HEK293 (cell line): ENCODE measurements at regions not wholly inside any gene's neighbourhood (a gene's known extent, or its start where the extent isn't known, plus 50 kb on each side); places are given as distances from the start of the nearest gene placed in this dataset.

Source experiments
- CTCF ChIA-PET: fragments of 350-600 bp; formaldehyde crosslinking; extraction: SDS; loops from one replicate; lab custom pipeline; 2021; ENCODE audit warnings: antibody characterized with exemption; lab: Yijun Ruan, JAX
- POLR2A ChIA-PET: fragments of 300-600 bp; formaldehyde crosslinking; extraction: SDS; loops from one replicate; lab custom pipeline; 2020; ENCODE audit warnings: antibody characterized with exemption, inconsistent platforms; lab: Yijun Ruan, JAX
- H3K27ac ChIP-seq: fragments of 200-500 bp; sonication (Bioruptor generic); 2 replicates; pipeline ENCODE4 v1.5.1; 2014; ENCODE audit warnings: low read depth, low read length, control low read depth, inconsistent platforms; ENCODE audit errors: extremely low read depth
- H3K36me3 ChIP-seq, 2 experiments: fragments of 200-500 bp in 1 of 2; sonication (Bioruptor generic) in 1 of 2; 1 replicate in 1 of 2; 2 replicates in 1 of 2; pipeline ENCODE4 v1.5.1; 2014 to 2017; ENCODE audit warnings: inconsistent platforms in 2 of 2, low read length in 2 of 2; ENCODE audit not compliant: control insufficient read depth in 2 of 2, insufficient read depth in 1 of 2
- H3K4me1 ChIP-seq: fragments of 200-500 bp; sonication (Bioruptor generic); 2 replicates; pipeline ENCODE4 v1.5.1; 2014; ENCODE audit warnings: mild to moderate bottlenecking, low read length, inconsistent platforms; ENCODE audit not compliant: control insufficient read depth, insufficient read depth
- H3K4me3 ChIP-seq: 2 replicates; pipeline ENCODE4 v1.5.1; 2011; ENCODE audit warnings: low read depth, mild to moderate bottlenecking, control low read depth, low read length, moderate library complexity
- H3K9me3 ChIP-seq: fragments of 200-500 bp; sonication (Bioruptor generic); 2 replicates; pipeline ENCODE4 v1.5.1; 2014; ENCODE audit warnings: low read depth, low read length, inconsistent platforms; ENCODE audit not compliant: control insufficient read depth, insufficient read depth
- HIC1 ChIP-seq: fragments of 450-650 bp; formaldehyde crosslinking; IDR thresholded peaks from 2 replicates; pipeline ENCODE4 v1.5.1; 2016; ENCODE audit warnings: missing biosample characterization, missing genetic modification characterization
- INSM2 ChIP-seq: fragments of 450-650 bp; formaldehyde crosslinking; IDR thresholded peaks from 2 replicates; pipeline ENCODE4 v1.5.1; 2016; ENCODE audit warnings: missing biosample characterization, missing genetic modification characterization
- REST ChIP-seq: fragments of 450-650 bp; formaldehyde crosslinking; IDR thresholded peaks from 2 replicates; pipeline ENCODE4 v1.5.1; 2016; ENCODE audit warnings: missing biosample characterization, missing genetic modification characterization
- SCRT1 ChIP-seq: fragments of 450-650 bp; formaldehyde crosslinking; IDR thresholded peaks from 2 replicates; pipeline ENCODE4 v1.5.1; 2016; ENCODE audit warnings: missing biosample characterization, missing genetic modification characterization, borderline replicate concordance
- ZBTB11 ChIP-seq: fragments of 450-650 bp; formaldehyde crosslinking; conservative IDR thresholded peaks from 2 replicates; pipeline ENCODE4 v1.5.1; 2016; ENCODE audit warnings: low read depth, missing biosample characterization, missing genetic modification characterization
- ZBTB26 ChIP-seq: fragments of 450-650 bp; formaldehyde crosslinking; optimal IDR thresholded peaks from 2 replicates; pipeline ENCODE3; 2016; ENCODE audit warnings: missing biosample characterization, mild to moderate bottlenecking, missing genetic modification characterization
- ZBTB8A ChIP-seq: fragments of 450-650 bp; formaldehyde crosslinking; IDR thresholded peaks from 2 replicates; pipeline ENCODE4 v1.5.1; 2016; ENCODE audit warnings: missing biosample characterization, missing genetic modification characterization
- ZNF140 ChIP-seq: fragments of 450-650 bp; formaldehyde crosslinking; IDR thresholded peaks from 2 replicates; pipeline ENCODE4 v1.5.1; 2016; ENCODE audit warnings: missing biosample characterization, missing genetic modification characterization
- ZNF221 ChIP-seq: fragments of 450-650 bp; formaldehyde crosslinking; IDR thresholded peaks from 2 replicates; pipeline ENCODE4 v1.5.1; 2017; ENCODE audit warnings: missing biosample characterization, missing genetic modification characterization, borderline replicate concordance
- ZNF239 ChIP-seq: fragments of 450-650 bp; formaldehyde crosslinking; IDR thresholded peaks from 2 replicates; pipeline ENCODE4 v1.5.1; 2016; ENCODE audit warnings: missing biosample characterization, missing genetic modification characterization
- ZNF302 ChIP-seq: fragments of 450-650 bp; formaldehyde crosslinking; IDR thresholded peaks from 2 replicates; pipeline ENCODE4 v1.5.1; 2016; ENCODE audit warnings: missing biosample characterization, missing genetic modification characterization, low read depth
- ZNF426 ChIP-seq: fragments of 450-650 bp; formaldehyde crosslinking; IDR thresholded peaks from 2 replicates; pipeline ENCODE4 v1.5.1; 2017; ENCODE audit warnings: missing biosample characterization, missing genetic modification characterization, mild to moderate bottlenecking, inconsistent platforms, moderate library complexity
- ZNF433 ChIP-seq: fragments of 450-650 bp; formaldehyde crosslinking; IDR thresholded peaks from 2 replicates; pipeline ENCODE4 v1.5.1; 2016; ENCODE audit warnings: missing biosample characterization, missing genetic modification characterization, low read depth
- ZNF518A ChIP-seq: fragments of 450-650 bp; formaldehyde crosslinking; conservative IDR thresholded peaks from 2 replicates; pipeline ENCODE4 v1.5.1; 2016; ENCODE audit warnings: low read depth, missing biosample characterization, missing genetic modification characterization
- ZNF555 ChIP-seq: fragments of 450-650 bp; formaldehyde crosslinking; conservative IDR thresholded peaks from 2 replicates; pipeline ENCODE4 v1.5.1; 2017; ENCODE audit warnings: missing biosample characterization, mild to moderate bottlenecking, missing genetic modification characterization, inconsistent platforms
- ZNF623 ChIP-seq: fragments of 450-650 bp; formaldehyde crosslinking; IDR thresholded peaks from 2 replicates; pipeline ENCODE4 v1.5.1; 2016; ENCODE audit warnings: missing biosample characterization, missing genetic modification characterization
- ZNF654 ChIP-seq: fragments of 450-650 bp; formaldehyde crosslinking; IDR thresholded peaks from 2 replicates; pipeline ENCODE4 v1.5.1; 2016; ENCODE audit warnings: low read depth, missing biosample characterization, missing genetic modification characterization
- ZSCAN30 ChIP-seq: fragments of 450-650 bp; IDR thresholded peaks from 2 replicates; pipeline ENCODE4 v1.5.1; 2018; ENCODE audit warnings: missing biosample characterization, mild to moderate bottlenecking, missing genetic modification characterization, moderate library complexity
- ZXDB ChIP-seq: fragments of 450-650 bp; formaldehyde crosslinking; IDR thresholded peaks from 2 replicates; pipeline ENCODE4 v1.5.1; 2016; ENCODE audit warnings: missing biosample characterization, missing genetic modification characterization

- TF ChIP-seq ZXDB (tag by site-specific recombination), result no peak
- TF ChIP-seq ZSCAN30 (tag by site-specific recombination), result no peak
- TF ChIP-seq ZNF239 (tag by site-specific recombination), result no peak
- TF ChIP-seq ZNF221, result no peak
Measured at GRCh38 chr5:89893546-89893945, 516.0 kb downstream of the CETN3 start (continued).

- Histone ChIP-seq H3K27ac (no peak overlapping the region), H3K9me3 (no peaks in the 10 kb centered on the region), H3K36me3 (no peaks in the 10 kb centered on the region), H3K4me1 (no peaks in the 10 kb centered on the region), H3K4me3 (no peak overlapping the region)
- CTCF ChIA-PET, result interaction anchor here (0.6 kb wide), 1 partner anchor 19 kb away, joined by 3 read pairs; no protein-coding TSS in a partner anchor
- POLR2A ChIA-PET, result no interaction called here
- TF ChIP-seq ZNF302 (tag by site-specific recombination) (no peak), ZBTB26 (tag by site-specific recombination) (no peak), ZNF555 (tag by site-specific recombination) (peak; percentile 74), REST (tag by site-specific recombination) (0 out of 2 replicates have a peak, but pooled peaks have one; percentile 39), ZNF433 (tag by site-specific recombination) (0 out of 2 replicates have a peak, but pooled peaks have one; percentile 22), ZNF654 (tag by site-specific recombination) (no peak), ZBTB11 (peak; percentile 55), ZNF426 (tag by site-specific recombination) (peak; percentile 65), ZBTB8A (tag by site-specific recombination) (peak; percentile 54; the same call in 1 of the 2 replicates), ZNF518A (peak; percentile 65; the same call in 1 of the 2 replicates), HIC1 (tag by site-specific recombination) (no peak), ZNF623 (peak; percentile 44), ZNF140 (tag by site-specific recombination) (peak; percentile 36; the same call in 1 of the 2 replicates), INSM2 (no peak), SCRT1 (tag by site-specific recombination) (no peak)
Measured at GRCh38 chr5:89885670-89886069, 523.9 kb downstream of the CETN3 start.
